ENCODE measurements at regions not wholly inside any gene's neighbourhood (a gene's known extent, or its start where the extent isn't known, plus 50 kb on each side); places are given as distances from the start of the nearest gene placed in this dataset.

- no peak for TF ChIP-seq SNAI2 (CRISPR knock-in tag; IDR thresholded peaks at IDR 0.05)
- TF ChIP-seq OSR1 (CRISPR knock-in tag; IDR thresholded peaks at IDR 0.05), result no peak
- no peak for TF ChIP-seq PATZ1 (CRISPR knock-in tag; IDR thresholded peaks at IDR 0.05; ENCODE audit: borderline replicate concordance)
- no peak for TF ChIP-seq ARNTL (CRISPR knock-in tag; IDR thresholded peaks at IDR 0.05; ENCODE audit: borderline replicate concordance, low read depth)
- no peak for TF ChIP-seq CREB5 (CRISPR knock-in tag; IDR thresholded peaks at IDR 0.05; ENCODE audit: low read depth)
Observed at GRCh38 chr5:106241409-106241808, 1429.3 kb downstream of the EFNA5 start.
